Karpas-422 (cell line): ENCODE measurements at regions not wholly inside any gene's neighbourhood (a gene's known extent, or its start where the extent isn't known, plus 50 kb on each side); places are given as distances from the start of the nearest gene placed in this dataset.
A peak's percentile ranks its signal among the peaks of the same experiment; 100 is the strongest.
"Not testable (repeated sequence)": the region's sequence is repeated elsewhere in the genome, so short reads cannot be mapped to it uniquely, and the experiment has no call there.

Experiments
- DNase-seq: peaks from one replicate; pipeline ENCODE4 v3.0.0-alpha.2; 2015
- H2AFZ ChIP-seq: fragments of 200-600 bp; sonication (generic); 2 replicates; pipeline ENCODE4 v1.6.1; 2014; ENCODE audit warnings: antibody characterized with exemption, low read length, mixed read lengths
- H3K27ac ChIP-seq: fragments of 200-600 bp; sonication (generic); 2 replicates; pipeline ENCODE4 v1.5.1; 2014; ENCODE audit warnings: mild to moderate bottlenecking, low read length, moderate library complexity
- H3K27me3 ChIP-seq: fragments of 200-600 bp; sonication (generic); 2 replicates; pipeline ENCODE4 v1.6.1; 2014; ENCODE audit warnings: low read length, mixed read lengths
- H3K36me3 ChIP-seq: fragments of 200-600 bp; sonication (generic); 2 replicates; pipeline ENCODE4 v1.6.1; 2014; ENCODE audit warnings: low read length, mixed read lengths; ENCODE audit not compliant: insufficient read depth
- H3K4me1 ChIP-seq: fragments of 200-600 bp; sonication (generic); 2 replicates; pipeline ENCODE4 v1.6.1; 2014; ENCODE audit warnings: mild to moderate bottlenecking, low read length, mixed read lengths
- H3K4me2 ChIP-seq: fragments of 200-600 bp; sonication (generic); 2 replicates; pipeline ENCODE4 v1.6.1; 2014; ENCODE audit warnings: low read length, low read depth, mild to moderate bottlenecking; ENCODE audit not compliant: poor library complexity, severe bottlenecking
- H3K4me3 ChIP-seq: fragments of 200-600 bp; sonication (generic); 2 replicates; pipeline ENCODE4 v1.5.1; 2014; ENCODE audit warnings: mild to moderate bottlenecking, antibody characterized with exemption, low read length, mixed read lengths
- H3K79me2 ChIP-seq: fragments of 200-600 bp; sonication (generic); 2 replicates; pipeline ENCODE4 v1.6.1; 2014; ENCODE audit warnings: mild to moderate bottlenecking, low read length, mixed read lengths
- H3K9ac ChIP-seq: fragments of 200-600 bp; sonication (generic); 2 replicates; pipeline ENCODE4 v1.6.0; 2014; ENCODE audit warnings: low read length
- H3K9me2 ChIP-seq: fragments of 200-600 bp; sonication (generic), shearing (Covaris generic); replicated peaks from 2 replicates; pipeline ENCODE4 v1.6.0; 2014; ENCODE audit warnings: mild to moderate bottlenecking, low read length, moderate library complexity; ENCODE audit not compliant: insufficient read depth
- H3K9me3 ChIP-seq: fragments of 300-700, 200-600 bp; sonication (generic); 2 replicates; pipeline ENCODE4 v1.6.1; 2014; ENCODE audit warnings: low read length, mixed read lengths
- H4K20me1 ChIP-seq: fragments of 200-600 bp; sonication (generic); 2 replicates; pipeline ENCODE4 v1.6.1; 2014; ENCODE audit warnings: mild to moderate bottlenecking, antibody characterized with exemption, low read length, low read depth; ENCODE audit not compliant: insufficient read depth

DNA sequence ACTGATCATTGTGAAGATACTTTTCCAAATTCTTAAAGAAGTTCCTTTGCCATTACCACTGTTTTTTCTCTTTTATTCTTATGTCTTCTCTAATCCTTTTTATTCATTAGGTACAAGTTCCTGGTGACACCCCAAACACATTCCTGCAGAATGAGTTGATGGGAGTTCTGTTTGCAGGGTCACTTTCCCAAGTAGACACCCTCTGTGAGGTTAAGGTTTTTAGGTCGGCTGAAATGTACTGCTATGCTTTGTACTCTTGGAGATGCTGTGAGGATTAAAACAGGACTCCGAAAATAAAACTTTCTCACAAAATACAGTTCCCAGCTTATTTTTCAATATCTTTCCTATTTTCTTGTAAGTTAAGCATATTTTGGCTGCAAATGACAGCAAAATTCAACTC, 143.3 kb upstream of the TLE4 start:
- no peaks in the 10 kb centered on the region for H4K20me1 ChIP-seq
- no peak for DNase-seq

DNA sequence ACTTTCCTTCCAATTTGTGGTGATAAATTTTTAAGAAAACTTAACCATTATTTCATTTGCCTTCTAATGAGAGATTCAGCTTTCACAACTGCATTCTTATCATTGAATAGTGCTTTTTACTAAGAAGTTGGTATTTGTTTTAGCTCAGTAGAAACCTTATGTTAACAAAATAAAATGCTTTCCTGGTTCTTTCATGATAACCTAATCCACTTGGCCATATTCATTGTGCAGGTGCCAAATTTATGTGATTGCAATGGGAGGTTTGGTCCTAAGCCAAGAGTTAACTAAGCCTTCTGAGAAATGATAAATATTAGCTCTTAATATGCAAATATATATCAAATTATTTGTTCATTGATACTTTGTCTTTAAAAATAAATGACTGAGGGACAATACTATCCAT, 141.1 kb upstream of the TLE4 start:
- H3K4me1 ChIP-seq = peaks cover 27% of the 10 kb centered on the region
- H3K9ac ChIP-seq = no peak overlapping the region
- H3K4me3 ChIP-seq = no peak overlapping the region
- H2AFZ ChIP-seq = no peak overlapping the region
- H3K9me3 ChIP-seq = peaks cover 7% of the 10 kb centered on the region
- no peaks in the 10 kb centered on the region for H3K36me3 ChIP-seq
- H3K27me3 ChIP-seq = peaks cover 3% of the 10 kb centered on the region; the same call in 1 of the 2 replicates
- H3K79me2 ChIP-seq = no peaks in the 10 kb centered on the region
- H4K20me1 ChIP-seq = no peaks in the 10 kb centered on the region
- H3K9me2 ChIP-seq = no peaks in the 10 kb centered on the region
- no peak overlapping the region for H3K27ac ChIP-seq
- no peak overlapping the region for H3K4me2 ChIP-seq
- DNase-seq = no peak

More for the DNA sequence above, 143.3 kb upstream of the TLE4 start:
- Histone ChIP-seq H3K79me2 (no peaks in the 10 kb centered on the region), H3K4me2 (no peak overlapping the region), H2AFZ (no peak overlapping the region), H3K27me3 (peaks cover 3% of the 10 kb centered on the region; the same call in 1 of the 2 replicates), H3K9ac (no peak overlapping the region), H3K27ac (no peak overlapping the region), H3K9me2 (no peaks in the 10 kb centered on the region), H3K9me3 (peaks cover 12% of the 10 kb centered on the region), H3K36me3 (no peaks in the 10 kb centered on the region), H3K4me3 (no peak overlapping the region), H3K4me1 (peaks cover 16% of the 10 kb centered on the region)

DNA sequence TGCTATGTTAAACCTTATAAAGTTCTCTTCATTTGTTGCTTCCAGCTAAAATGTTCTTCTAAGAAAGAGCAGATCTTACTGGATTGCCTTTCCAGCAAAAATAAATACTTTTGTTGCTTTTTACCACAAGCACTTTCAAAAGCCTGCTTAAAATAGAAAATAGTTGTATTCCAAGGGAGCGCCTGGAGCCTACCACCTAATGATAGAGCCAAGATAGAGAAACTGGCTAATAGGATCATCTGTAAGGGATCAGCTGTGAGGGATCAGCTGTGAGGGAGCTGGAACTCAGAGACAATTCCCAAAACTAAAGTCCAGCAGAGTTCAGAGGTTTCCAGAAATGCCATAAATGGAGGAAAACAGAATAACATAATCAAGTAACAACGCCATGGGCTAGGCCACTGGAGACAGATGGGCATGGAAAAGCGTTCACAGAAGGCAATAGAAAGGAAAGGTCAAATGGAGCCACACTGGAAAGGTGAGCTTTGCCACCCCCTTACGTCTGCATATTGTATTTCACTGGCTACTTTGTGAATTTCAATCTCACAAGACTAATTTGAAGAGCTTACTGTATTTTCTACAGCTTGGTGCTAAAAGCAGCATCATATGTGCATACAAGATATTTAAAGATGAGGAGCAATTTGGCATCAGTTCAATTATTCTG, 140.6 kb upstream of the TLE4 start:
- Histone ChIP-seq H2AFZ (no peak overlapping the region), H3K27ac (no peak overlapping the region), H3K36me3 (no peaks in the 10 kb centered on the region), H3K4me2 (no peak overlapping the region), H3K9me2 (no peaks in the 10 kb centered on the region), H3K4me3 (no peak overlapping the region), H3K4me1 (peaks cover 27% of the 10 kb centered on the region), H4K20me1 (no peaks in the 10 kb centered on the region), H3K9ac (no peak overlapping the region), H3K27me3 (peaks cover 3% of the 10 kb centered on the region; the same call in 1 of the 2 replicates), H3K9me3 (peaks cover 5% of the 10 kb centered on the region), H3K79me2 (no peaks in the 10 kb centered on the region)
- no peak for DNase-seq

DNA sequence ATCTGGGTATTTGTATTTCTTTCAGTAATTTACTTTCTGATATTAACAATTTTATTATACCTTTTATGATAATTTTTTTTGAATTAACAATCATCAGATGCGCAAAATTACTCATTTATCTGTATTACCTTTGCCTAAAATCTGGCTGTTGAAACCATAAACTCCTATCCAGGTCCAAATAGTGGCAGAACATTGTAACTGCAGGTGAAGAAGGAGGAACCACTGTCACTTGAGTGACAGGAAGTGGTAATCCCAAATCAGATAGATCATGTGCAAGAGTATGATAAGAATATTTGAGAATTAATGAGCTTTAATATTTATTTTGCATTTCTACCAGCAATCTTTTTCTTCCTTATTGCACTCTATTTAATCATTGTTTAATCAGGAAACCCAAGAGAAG, 139.3 kb upstream of the TLE4 start:
- no peak overlapping the region for H3K4me3 ChIP-seq
- H3K9ac ChIP-seq = no peak overlapping the region
- H2AFZ ChIP-seq = no peak overlapping the region
- H3K9me3 ChIP-seq = no peaks in the 10 kb centered on the region
- no peaks in the 10 kb centered on the region for H3K36me3 ChIP-seq
- H3K9me2 ChIP-seq = no peaks in the 10 kb centered on the region; the same call in 1 of the 2 replicates
- H3K4me2 ChIP-seq = no peak overlapping the region
- peaks cover 27% of the 10 kb centered on the region for H3K4me1 ChIP-seq
- no peaks in the 10 kb centered on the region for H3K79me2 ChIP-seq
- no peaks in the 10 kb centered on the region for H4K20me1 ChIP-seq
- no peak overlapping the region for H3K27ac ChIP-seq
- DNase-seq = peak; percentile 69
- H3K27me3 ChIP-seq = no peaks in the 10 kb centered on the region; the same call in 1 of the 2 replicates

DNA sequence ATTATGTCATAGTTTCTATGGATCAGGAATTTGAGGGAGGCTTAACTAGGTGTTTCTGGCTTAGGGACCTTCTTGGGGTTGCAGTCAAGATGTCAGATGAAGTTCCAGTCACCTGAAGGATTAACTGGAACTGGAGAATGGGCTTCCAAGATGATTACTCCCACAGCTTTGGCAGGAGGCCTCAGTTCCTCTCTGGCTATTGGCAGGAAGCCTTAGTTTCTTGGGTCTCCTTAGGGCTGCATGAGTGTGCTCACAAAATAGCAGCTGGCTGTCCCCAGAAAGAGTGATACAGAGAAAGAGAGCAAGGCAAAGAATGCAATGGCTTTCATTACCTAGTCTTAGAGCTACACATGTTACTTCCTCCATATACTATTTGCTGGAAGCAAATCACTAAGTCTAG, 138.1 kb upstream of the TLE4 start:
- no peaks in the 10 kb centered on the region for H3K36me3 ChIP-seq
- H3K79me2 ChIP-seq = no peaks in the 10 kb centered on the region
- H3K27me3 ChIP-seq = no peaks in the 10 kb centered on the region; the same call in 1 of the 2 replicates
- H3K4me2 ChIP-seq = no peak overlapping the region
- no peak overlapping the region for H3K4me3 ChIP-seq
- no peaks in the 10 kb centered on the region; the same call in 1 of the 2 replicates for H3K9me2 ChIP-seq
- no peaks in the 10 kb centered on the region for H4K20me1 ChIP-seq
- H3K27ac ChIP-seq = no peak overlapping the region
- H3K4me1 ChIP-seq = peaks cover 27% of the 10 kb centered on the region
- no peak overlapping the region for H2AFZ ChIP-seq
- no peaks in the 10 kb centered on the region for H3K9me3 ChIP-seq
- H3K9ac ChIP-seq = no peak overlapping the region
- peak; percentile 10 for DNase-seq

DNA sequence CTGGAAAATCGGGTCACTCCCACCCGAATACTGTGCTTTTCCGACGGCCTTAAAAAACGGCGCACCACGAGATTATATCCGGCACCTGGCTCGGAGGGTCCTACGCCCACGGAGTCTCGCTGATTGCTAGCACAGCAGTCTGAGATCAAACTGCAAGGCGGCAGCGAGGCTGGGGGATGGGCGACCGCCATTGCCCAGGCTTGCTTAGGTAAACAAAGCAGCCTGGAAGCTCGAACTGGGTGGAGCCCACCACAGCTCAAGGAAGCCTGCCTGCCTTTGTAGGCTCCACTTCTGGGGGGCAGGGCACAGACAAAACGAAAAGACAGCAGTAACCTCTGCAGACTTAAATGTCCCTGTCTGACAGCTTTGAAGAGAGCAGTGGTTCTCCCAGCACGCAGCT, 132.5 kb upstream of the TLE4 start:
- not testable (repeated sequence) for H3K9me3 ChIP-seq, DNase-seq, H3K27ac ChIP-seq, H2AFZ ChIP-seq, H3K36me3 ChIP-seq, H3K9me2 ChIP-seq, H3K4me3 ChIP-seq, H3K79me2 ChIP-seq, H3K9ac ChIP-seq, H4K20me1 ChIP-seq, H3K4me2 ChIP-seq, H3K27me3 ChIP-seq, H3K4me1 ChIP-seq

DNA sequence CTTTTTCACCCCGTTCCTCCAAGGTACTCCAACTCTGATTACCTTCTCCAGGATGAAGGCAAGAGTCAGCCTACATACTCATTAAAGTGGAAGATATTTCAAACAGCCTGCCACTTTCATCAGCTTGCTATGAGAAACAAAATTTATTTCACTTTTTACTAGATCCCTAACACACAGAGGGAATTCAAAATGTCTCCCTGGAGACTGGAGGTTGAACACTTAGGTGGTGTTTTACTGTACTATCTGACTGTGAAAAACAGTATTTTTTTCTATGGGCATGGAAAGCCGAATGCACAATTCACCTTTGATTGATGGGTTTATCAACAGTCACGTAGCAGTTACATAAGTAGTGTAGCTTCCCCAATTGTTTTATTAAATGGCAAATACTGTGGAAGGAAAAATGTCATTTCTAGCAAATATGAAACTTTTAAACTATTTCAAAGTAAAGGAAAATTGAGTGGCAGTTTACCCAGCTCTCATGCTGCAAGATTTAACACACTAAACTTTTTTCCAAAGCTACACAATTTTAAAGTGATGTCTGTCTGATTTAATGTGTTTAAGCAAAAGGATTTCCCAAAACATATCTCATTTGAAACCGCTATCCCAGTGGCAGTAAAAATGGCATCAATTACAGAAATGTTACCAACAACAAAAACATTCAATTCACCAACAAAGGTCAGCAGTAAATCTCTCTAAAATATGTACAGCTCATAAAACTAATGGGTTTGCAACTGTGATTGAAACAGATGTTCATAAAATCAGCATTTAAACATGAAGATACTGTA, 125.0 kb upstream of the TLE4 start:
- Histone ChIP-seq H3K4me3 (no peak overlapping the region), H3K36me3 (no peaks in the 10 kb centered on the region), H4K20me1 (no peaks in the 10 kb centered on the region), H2AFZ (no peak overlapping the region), H3K9me3 (no peaks in the 10 kb centered on the region), H3K9ac (no peak overlapping the region), H3K27ac (no peak overlapping the region), H3K4me2 (no peak overlapping the region), H3K4me1 (no peaks in the 10 kb centered on the region), H3K9me2 (no peaks in the 10 kb centered on the region), H3K79me2 (no peaks in the 10 kb centered on the region), H3K27me3 (no peaks in the 10 kb centered on the region)
- peak; percentile 5 for DNase-seq

DNA sequence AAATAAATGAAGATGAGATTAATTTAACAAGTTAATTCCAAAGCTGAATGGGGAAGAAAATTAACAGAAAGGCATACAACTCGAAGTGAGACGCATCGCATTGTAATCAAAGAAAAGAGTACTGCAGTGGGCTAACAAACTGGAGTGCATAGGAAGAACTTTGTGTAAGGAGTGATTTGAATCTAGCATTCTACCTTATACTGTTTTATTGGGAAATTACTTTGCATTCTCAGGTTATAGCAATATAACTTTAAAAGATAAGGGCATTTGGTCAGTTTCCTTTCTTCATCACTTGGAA, 124.5 kb upstream of the TLE4 start:
- H3K4me1 ChIP-seq = no peaks in the 10 kb centered on the region
- no peak overlapping the region for H3K9ac ChIP-seq
- H2AFZ ChIP-seq = no peak overlapping the region
- no peaks in the 10 kb centered on the region for H3K27me3 ChIP-seq
- H4K20me1 ChIP-seq = no peaks in the 10 kb centered on the region
- no peaks in the 10 kb centered on the region for H3K9me3 ChIP-seq
- H3K27ac ChIP-seq = no peak overlapping the region
- no peak overlapping the region for H3K4me2 ChIP-seq
- no peaks in the 10 kb centered on the region for H3K79me2 ChIP-seq
- H3K9me2 ChIP-seq = no peaks in the 10 kb centered on the region
- DNase-seq = no peak
- H3K4me3 ChIP-seq = no peak overlapping the region
- H3K36me3 ChIP-seq = no peaks in the 10 kb centered on the region
